Panc1 (cell line): ENCODE measurements at regions not wholly inside any gene's neighbourhood (a gene's known extent, or its start where the extent isn't known, plus 50 kb on each side); places are given as distances from the start of the nearest gene placed in this dataset.

Experiments
- ATAC-seq: fragments of 200-7000 bp; cut with Tn5 transposase; 2 replicates; pipeline ENCODE4 v1.9.1; 2020; ENCODE audit warnings: mild to moderate bottlenecking, moderate library complexity
- BruUV-seq: library from RNA; stranded (reverse); fragments of 400-500 nt; replicated peaks from 2 replicates; lab custom pipeline; 2021; lab: Mats Ljungman, UMichigan
- CTCF ChIA-PET: fragments of 300-600 bp; sonication (Branson Sonifier 250); formaldehyde crosslinking; loops from one replicate; lab custom pipeline; 2022; ENCODE audit warnings: antibody characterized with exemption; lab: Charles Lee
- POLR2A ChIA-PET: fragments of 300-600 bp; sonication (Branson Sonifier 250); formaldehyde crosslinking; loops from one replicate; lab custom pipeline; 2022; ENCODE audit warnings: antibody characterized with exemption; lab: Charles Lee
- DNase-seq: peaks from one replicate; pipeline ENCODE4 v3.0.0-alpha.2; 2010; ENCODE audit warnings: low read depth, low spot score
- H3K27ac ChIP-seq: 2 replicates; pipeline ENCODE4 v1.5.1; 2011; ENCODE audit warnings: mild to moderate bottlenecking, low read length, inconsistent platforms
- H3K27me3 ChIP-seq: fragments of 200-500 bp; sonication (Bioruptor generic); 2 replicates; pipeline ENCODE4 v1.6.0; 2014; ENCODE audit warnings: low read length, inconsistent platforms; ENCODE audit not compliant: control insufficient read depth, insufficient read depth
- H3K36me3 ChIP-seq: fragments of 200-500 bp; sonication (Bioruptor generic); 2 replicates; pipeline ENCODE4 v1.5.1; 2014; ENCODE audit warnings: inconsistent platforms, mild to moderate bottlenecking, low read length, moderate library complexity; ENCODE audit not compliant: control insufficient read depth, insufficient read depth
- H3K4me1 ChIP-seq: 2 replicates; pipeline ENCODE4 v1.5.1; 2011; ENCODE audit warnings: inconsistent platforms, mild to moderate bottlenecking, low read length, moderate library complexity; ENCODE audit not compliant: control insufficient read depth, insufficient read depth
- H3K4me3 ChIP-seq, 2 experiments: 2 replicates each; pipeline ENCODE4 v1.5.1; 2011 to 2012; ENCODE audit warnings: low read depth in 2 of 2, low read length in 2 of 2, mild to moderate bottlenecking in 2 of 2, inconsistent platforms in 1 of 2, moderate library complexity in 1 of 2
- H3K9me3 ChIP-seq: fragments of 200-500 bp; sonication (Bioruptor generic); 2 replicates; pipeline ENCODE4 v1.5.1; 2014; ENCODE audit warnings: low read depth, mild to moderate bottlenecking, inconsistent platforms, low read length, moderate library complexity; ENCODE audit not compliant: control insufficient read depth, insufficient read depth
- POLR2AphosphoS5 ChIP-seq: IDR thresholded peaks from 2 replicates; pipeline ENCODE4 v1.6.1; 2012; ENCODE audit warnings: mild to moderate bottlenecking, low read depth, low read length, moderate library complexity
- SIN3A ChIP-seq: IDR thresholded peaks from 2 replicates; pipeline ENCODE4 v1.6.1; 2012; ENCODE audit warnings: low read depth, mild to moderate bottlenecking, low read length, moderate library complexity, borderline replicate concordance; ENCODE audit not compliant: insufficient read depth
- TCF7L2 ChIP-seq: IDR thresholded peaks from 2 replicates; pipeline ENCODE4 v1.6.1; 2011; ENCODE audit warnings: mild to moderate bottlenecking, low read depth, low read length, inconsistent platforms
- in situ Hi-C: cut with HindIII; loops from 2 replicates; pipeline ENCODE4 v1.10.0; 2016; ENCODE audit warnings: low sequenced_read_pairs, low pct_unique_long_range_greater_than_20kb
- intact Hi-C: fragments of 100-400 bp; cut with micrococcal nuclease; formaldehyde crosslinking; loops from one replicate; pipeline ENCODE4 v1.10.0; 2022; ENCODE audit not compliant: unreplicated experiment
- TF ChIP-seq, protein P1 (sequence below), 2 experiments: IDR thresholded peaks; 2 replicates each; pipeline ENCODE4 v1.6.1; 2011 to 2012; ENCODE audit warnings: low read depth in 2 of 2, control low read depth in 1 of 2, low read length in 1 of 2, mild to moderate bottlenecking in 1 of 2, moderate library complexity in 1 of 2; ENCODE audit not compliant: insufficient read depth in 1 of 2
- TF ChIP-seq, protein P2 (sequence below): fragments of 450-650 bp; IDR thresholded peaks from 2 replicates; pipeline ENCODE4 v1.5.1; 2017; ENCODE audit warnings: mild to moderate bottlenecking

DNA sequence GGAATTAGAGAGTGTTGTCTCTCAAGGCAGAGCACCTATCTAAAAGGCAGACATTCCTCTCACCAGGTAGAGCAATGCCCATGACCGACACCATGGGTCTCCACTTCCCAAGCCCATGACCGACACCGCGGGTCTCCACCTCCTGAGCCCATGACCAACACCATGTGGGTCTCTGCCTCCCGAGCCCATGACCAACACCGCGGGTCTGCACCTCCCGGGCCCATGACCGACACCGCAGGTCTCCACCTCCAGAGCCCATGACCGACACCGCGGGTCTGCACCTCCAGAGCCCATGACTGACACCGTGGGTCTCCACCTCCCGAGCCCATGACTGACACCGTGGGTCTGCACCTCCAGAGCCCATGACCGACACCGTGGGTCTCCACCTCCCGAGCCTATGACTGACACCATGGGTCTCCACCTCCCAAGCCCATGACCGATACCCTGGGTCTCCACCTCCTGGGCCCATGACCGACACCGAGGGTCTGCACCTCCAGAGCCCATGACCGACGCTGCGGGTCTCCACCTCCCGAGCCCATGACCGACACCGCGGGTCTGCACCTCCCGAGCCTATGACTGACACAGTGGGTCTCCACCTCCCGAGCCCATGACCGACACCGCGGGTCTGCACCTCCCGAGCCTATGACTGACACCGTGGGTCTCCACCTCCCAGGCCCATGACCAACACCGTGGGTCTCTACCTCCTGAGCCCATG lies 262.4 kb upstream of the SALL3 start:
- BruUV-seq = no TSS peak
- Histone ChIP-seq H3K27me3 (peaks cover 24% of the 10 kb centered on the region), H3K9me3 (no peaks in the 10 kb centered on the region), H3K36me3 (no peaks in the 10 kb centered on the region), H3K4me3 (no peak overlapping the region), H3K4me1 (no peaks in the 10 kb centered on the region), H3K27ac (no peak overlapping the region)
- intact Hi-C loops (no loop called here), in situ Hi-C loops (no loop called here)
- no peak for ATAC-seq
- TF ChIP-seq TCF7L2 (no peak), SIN3A (no peak), POLR2AphosphoS5 (no peak)
- TF ChIP-seq, protein P1, sequence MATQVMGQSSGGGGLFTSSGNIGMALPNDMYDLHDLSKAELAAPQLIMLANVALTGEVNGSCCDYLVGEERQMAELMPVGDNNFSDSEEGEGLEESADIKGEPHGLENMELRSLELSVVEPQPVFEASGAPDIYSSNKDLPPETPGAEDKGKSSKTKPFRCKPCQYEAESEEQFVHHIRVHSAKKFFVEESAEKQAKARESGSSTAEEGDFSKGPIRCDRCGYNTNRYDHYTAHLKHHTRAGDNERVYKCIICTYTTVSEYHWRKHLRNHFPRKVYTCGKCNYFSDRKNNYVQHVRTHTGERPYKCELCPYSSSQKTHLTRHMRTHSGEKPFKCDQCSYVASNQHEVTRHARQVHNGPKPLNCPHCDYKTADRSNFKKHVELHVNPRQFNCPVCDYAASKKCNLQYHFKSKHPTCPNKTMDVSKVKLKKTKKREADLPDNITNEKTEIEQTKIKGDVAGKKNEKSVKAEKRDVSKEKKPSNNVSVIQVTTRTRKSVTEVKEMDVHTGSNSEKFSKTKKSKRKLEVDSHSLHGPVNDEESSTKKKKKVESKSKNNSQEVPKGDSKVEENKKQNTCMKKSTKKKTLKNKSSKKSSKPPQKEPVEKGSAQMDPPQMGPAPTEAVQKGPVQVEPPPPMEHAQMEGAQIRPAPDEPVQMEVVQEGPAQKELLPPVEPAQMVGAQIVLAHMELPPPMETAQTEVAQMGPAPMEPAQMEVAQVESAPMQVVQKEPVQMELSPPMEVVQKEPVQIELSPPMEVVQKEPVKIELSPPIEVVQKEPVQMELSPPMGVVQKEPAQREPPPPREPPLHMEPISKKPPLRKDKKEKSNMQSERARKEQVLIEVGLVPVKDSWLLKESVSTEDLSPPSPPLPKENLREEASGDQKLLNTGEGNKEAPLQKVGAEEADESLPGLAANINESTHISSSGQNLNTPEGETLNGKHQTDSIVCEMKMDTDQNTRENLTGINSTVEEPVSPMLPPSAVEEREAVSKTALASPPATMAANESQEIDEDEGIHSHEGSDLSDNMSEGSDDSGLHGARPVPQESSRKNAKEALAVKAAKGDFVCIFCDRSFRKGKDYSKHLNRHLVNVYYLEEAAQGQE (IDR thresholded peaks at IDR 0.05; ENCODE audit: insufficient read depth in 1 of 2, low read depth in 2 of 2, low read length in 1 of 2) = no peak
- TF ChIP-seq, protein P2, sequence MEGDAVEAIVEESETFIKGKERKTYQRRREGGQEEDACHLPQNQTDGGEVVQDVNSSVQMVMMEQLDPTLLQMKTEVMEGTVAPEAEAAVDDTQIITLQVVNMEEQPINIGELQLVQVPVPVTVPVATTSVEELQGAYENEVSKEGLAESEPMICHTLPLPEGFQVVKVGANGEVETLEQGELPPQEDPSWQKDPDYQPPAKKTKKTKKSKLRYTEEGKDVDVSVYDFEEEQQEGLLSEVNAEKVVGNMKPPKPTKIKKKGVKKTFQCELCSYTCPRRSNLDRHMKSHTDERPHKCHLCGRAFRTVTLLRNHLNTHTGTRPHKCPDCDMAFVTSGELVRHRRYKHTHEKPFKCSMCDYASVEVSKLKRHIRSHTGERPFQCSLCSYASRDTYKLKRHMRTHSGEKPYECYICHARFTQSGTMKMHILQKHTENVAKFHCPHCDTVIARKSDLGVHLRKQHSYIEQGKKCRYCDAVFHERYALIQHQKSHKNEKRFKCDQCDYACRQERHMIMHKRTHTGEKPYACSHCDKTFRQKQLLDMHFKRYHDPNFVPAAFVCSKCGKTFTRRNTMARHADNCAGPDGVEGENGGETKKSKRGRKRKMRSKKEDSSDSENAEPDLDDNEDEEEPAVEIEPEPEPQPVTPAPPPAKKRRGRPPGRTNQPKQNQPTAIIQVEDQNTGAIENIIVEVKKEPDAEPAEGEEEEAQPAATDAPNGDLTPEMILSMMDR = no peak
- DNase-seq = no peak
- ChIA-PET CTCF (no interaction called here), POLR2A (no interaction called here)

- Histone ChIP-seq H3K36me3 (no peaks in the 10 kb centered on the region), H3K27me3 (peaks cover 30% of the 10 kb centered on the region), H3K9me3 (no peaks in the 10 kb centered on the region), H3K4me3 (no peak overlapping the region), H3K4me1 (no peaks in the 10 kb centered on the region), H3K27ac (no peak overlapping the region)
- in situ Hi-C loops = no loop called here
- intact Hi-C loops = no loop called here
- TF ChIP-seq, protein P2 = no peak
- TF ChIP-seq, protein P1 (IDR thresholded peaks at IDR 0.05; ENCODE audit: insufficient read depth in 1 of 2, low read depth in 2 of 2, low read length in 1 of 2) = no peak
- TF ChIP-seq TCF7L2 (no peak), SIN3A (no peak), POLR2AphosphoS5 (no peak)
- BruUV-seq = no TSS peak
- ATAC-seq (no peak), DNase-seq (no peak)
- ChIA-PET CTCF (no interaction called here), POLR2A (no interaction called here)
Measured at GRCh38 chr18:78717766-78718150, 261.9 kb upstream of the SALL3 start.
